WI38 (cell line): ENCODE measurements at regions not wholly inside any gene's neighbourhood (a gene's known extent, or its start where the extent isn't known, plus 50 kb on each side); places are given as distances from the start of the nearest gene placed in this dataset.

Experiments
- H3K4me3 ChIP-seq: 2 replicates; pipeline ENCODE4 v1.5.1; 2011; ENCODE audit warnings: low read depth, mild to moderate bottlenecking, control low read depth, low read length
- TF ChIP-seq, protein P1 (sequence below): IDR thresholded peaks from 2 replicates; pipeline ENCODE4 v1.5.1; 2012; ENCODE audit warnings: low read depth, mild to moderate bottlenecking, control low read depth, low read length

DNA sequence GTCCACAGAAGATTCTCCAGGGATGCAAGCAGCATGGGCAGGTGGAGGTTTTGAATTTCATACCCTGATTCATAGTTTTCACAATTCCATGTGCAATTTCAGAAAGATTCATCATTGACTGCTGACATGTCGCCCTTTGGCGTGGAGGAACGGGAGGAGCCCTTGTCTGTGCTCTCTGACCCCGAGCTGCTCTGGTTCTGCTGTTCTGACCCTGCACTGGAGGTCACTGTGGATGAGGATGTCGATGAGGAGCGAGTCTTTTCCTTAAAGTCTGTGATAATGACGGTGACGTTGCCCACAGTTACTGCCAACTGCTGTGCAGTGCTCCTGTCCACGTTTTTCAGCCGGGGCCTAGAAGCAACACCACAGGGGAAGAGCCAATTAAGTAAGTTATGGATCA is 470.0 kb downstream of the SHQ1 start:
- TF ChIP-seq, protein P1, sequence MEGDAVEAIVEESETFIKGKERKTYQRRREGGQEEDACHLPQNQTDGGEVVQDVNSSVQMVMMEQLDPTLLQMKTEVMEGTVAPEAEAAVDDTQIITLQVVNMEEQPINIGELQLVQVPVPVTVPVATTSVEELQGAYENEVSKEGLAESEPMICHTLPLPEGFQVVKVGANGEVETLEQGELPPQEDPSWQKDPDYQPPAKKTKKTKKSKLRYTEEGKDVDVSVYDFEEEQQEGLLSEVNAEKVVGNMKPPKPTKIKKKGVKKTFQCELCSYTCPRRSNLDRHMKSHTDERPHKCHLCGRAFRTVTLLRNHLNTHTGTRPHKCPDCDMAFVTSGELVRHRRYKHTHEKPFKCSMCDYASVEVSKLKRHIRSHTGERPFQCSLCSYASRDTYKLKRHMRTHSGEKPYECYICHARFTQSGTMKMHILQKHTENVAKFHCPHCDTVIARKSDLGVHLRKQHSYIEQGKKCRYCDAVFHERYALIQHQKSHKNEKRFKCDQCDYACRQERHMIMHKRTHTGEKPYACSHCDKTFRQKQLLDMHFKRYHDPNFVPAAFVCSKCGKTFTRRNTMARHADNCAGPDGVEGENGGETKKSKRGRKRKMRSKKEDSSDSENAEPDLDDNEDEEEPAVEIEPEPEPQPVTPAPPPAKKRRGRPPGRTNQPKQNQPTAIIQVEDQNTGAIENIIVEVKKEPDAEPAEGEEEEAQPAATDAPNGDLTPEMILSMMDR = no peak
- no peak overlapping the region for H3K4me3 ChIP-seq

DNA sequence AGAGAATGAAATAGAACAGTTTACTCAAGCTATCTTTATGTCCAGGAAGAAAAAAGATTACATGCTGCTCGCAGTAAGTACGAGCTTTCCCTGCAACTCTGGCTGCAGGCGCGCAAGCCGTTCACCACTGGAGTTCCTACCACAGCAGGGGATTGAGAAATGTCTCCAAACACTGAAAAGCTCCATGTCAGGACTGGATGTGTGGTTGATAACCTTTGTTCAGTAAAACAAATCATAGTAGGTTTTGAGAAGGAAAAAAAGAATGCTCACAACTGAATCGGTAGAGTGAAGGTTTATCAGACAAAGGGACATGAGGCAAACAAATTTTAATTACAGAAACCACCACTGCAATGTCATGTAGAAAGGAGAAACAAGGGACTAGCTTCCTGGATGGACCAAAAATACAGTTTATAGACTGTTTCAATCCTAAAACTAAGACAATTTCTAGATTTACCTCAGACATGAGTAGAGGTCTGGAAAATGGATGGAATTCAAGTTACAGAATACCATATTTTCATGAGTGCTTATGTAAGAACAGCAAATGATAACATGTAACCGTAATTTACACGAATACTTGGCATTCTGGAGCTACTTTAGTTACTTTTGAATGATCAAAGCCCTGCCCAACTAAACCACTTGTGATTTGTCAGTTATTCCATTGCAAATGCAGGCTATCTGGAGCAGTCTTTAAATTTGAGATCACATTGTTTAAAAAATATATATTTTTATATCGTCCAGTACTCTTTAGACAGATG is 471.1 kb downstream of the SHQ1 start:
- no peak overlapping the region for H3K4me3 ChIP-seq
- TF ChIP-seq, protein P1 = no peak

DNA sequence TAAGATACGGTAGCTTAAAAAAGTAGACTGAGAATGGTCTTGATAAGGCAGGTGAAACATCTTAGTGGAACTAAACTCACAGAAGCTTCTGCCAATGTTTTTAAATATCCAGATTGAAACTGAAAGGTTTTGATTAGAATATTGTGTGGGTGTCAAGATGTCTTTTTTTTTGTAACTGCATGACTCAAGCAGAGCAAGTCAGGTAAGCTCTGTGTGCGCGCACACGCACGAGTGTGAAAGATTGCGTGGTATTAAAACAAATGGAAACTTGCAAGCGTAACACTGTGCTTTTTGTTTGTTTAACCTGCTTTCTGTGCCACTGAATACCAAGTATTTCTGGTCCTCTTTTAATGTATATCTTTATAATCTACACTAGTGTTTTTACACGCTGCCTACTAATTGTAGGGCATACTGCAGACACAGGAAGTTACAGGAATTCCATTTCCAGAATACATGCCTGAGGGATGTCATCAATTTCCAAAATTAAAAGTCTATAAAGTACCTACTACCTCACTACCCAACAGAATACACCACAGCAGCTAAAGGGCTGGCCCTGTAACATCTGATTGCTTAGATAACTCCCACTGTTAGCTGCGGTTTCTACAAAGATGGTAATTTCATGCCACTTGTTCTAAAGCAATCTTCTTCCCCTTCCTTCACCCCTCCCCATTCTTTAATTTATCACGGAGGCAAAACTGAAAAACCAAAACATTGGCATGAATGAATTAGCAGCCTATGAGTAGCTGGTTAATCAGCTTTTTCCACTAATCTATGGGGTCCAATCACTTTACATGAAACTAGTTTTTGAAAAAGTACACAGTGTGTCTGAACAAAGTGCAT is 472.8 kb downstream of the SHQ1 start:
- TF ChIP-seq, protein P1 = no peak
- H3K4me3 ChIP-seq = no peak overlapping the region

DNA sequence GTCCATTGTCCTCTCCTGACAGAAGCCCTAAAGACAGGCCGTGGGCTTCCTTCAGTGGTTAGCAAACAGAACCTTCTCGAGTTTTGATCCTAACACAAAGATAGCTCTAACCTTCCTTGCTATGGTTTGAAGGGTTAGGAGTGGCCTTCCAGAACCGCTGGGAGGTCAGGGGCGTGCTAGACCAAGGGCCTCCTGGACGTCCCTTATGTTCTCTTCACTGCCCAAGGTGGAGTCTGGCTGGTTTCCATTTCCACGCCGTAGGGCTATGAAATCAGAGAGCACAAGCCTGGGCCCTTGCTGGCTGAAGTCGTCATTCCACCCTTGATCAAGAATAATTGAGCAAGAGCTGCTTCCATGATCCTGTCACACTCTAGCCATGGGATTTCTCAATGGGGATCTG is 475.1 kb downstream of the SHQ1 start:
- TF ChIP-seq, protein P1 = no peak
- H3K4me3 ChIP-seq = no peak overlapping the region

DNA sequence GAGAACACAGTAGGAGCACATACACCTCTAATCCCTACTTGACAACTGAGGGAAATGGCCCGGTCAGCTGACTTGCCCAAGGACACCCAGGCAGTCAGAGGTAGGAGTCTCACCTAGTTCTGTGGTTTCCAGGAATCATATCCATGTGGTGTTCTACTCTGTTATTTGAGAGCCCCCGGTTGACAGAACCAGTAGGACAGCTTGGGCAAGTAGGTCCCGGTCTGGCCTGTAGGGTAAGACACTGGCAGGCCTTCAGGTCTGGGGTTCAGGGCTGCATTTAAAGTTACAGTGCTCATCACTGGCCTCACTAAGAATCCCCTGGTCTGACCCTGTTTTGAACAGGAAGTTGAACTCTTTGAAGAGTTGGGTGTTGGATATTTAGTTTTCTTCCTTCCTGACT is 476.1 kb downstream of the SHQ1 start:
- H3K4me3 ChIP-seq = no peak overlapping the region
- TF ChIP-seq, protein P1 = no peak

GRCh38 chr3:72371431-72371830 is 476.8 kb downstream of the SHQ1 start:
- no peak overlapping the region for H3K4me3 ChIP-seq
- TF ChIP-seq, protein P1 = no peak

DNA sequence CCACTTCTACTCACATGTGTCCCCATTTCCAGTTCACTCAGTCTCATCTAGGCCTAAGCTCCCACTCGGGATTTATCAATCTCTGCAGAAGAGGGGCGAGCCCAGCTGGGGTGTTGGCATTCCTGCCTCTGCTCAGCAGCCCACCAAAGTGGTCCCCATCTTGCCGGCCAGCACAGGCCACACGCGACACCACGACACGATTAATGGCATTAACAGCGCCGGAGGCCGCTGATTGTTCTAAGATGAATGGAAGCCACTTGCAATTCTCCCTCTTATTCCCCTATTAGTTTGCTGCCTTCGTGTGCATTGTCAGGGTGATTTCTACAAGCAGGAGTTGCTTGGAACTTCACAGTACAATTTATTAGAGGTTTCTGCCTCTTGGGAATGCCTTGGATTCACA is 477.3 kb downstream of the SHQ1 start:
- no peak overlapping the region for H3K4me3 ChIP-seq
- TF ChIP-seq, protein P1 = no peak
